Cardiac fibroblast (primary cell): ENCODE measurements at regions not wholly inside any gene's neighbourhood (a gene's known extent, or its start where the extent isn't known, plus 50 kb on each side); places are given as distances from the start of the nearest gene placed in this dataset.

Source experiments
- DNase-seq, 2 donors: peaks; one replicate each; pipeline versions ENCODE4 v3.0.0 to v3.0.0-alpha.2; 2010; ENCODE audit warnings: low read depth in 2 of 2
- H3K4me3 ChIP-seq, 2 donors: replicated peaks in 1 of 2; 1 replicate in 1 of 2; 2 replicates in 1 of 2; pipeline ENCODE4 v1.5.1; 2011; ENCODE audit warnings: low read depth in 2 of 2, low read length in 2 of 2, mild to moderate bottlenecking in 2 of 2, moderate library complexity in 1 of 2
- TF ChIP-seq, protein P1 (sequence below): IDR thresholded peaks from one replicate; pipeline ENCODE4 v1.5.1; 2011; ENCODE audit warnings: low read depth, mild to moderate bottlenecking, low read length, inconsistent platforms

- no peak overlapping the region for H3K4me3 ChIP-seq
- TF ChIP-seq, protein P1, sequence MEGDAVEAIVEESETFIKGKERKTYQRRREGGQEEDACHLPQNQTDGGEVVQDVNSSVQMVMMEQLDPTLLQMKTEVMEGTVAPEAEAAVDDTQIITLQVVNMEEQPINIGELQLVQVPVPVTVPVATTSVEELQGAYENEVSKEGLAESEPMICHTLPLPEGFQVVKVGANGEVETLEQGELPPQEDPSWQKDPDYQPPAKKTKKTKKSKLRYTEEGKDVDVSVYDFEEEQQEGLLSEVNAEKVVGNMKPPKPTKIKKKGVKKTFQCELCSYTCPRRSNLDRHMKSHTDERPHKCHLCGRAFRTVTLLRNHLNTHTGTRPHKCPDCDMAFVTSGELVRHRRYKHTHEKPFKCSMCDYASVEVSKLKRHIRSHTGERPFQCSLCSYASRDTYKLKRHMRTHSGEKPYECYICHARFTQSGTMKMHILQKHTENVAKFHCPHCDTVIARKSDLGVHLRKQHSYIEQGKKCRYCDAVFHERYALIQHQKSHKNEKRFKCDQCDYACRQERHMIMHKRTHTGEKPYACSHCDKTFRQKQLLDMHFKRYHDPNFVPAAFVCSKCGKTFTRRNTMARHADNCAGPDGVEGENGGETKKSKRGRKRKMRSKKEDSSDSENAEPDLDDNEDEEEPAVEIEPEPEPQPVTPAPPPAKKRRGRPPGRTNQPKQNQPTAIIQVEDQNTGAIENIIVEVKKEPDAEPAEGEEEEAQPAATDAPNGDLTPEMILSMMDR: no peak
- no peak for DNase-seq
These were observed 125.2 kb upstream of the HDAC4 start for GRCh38 chr2:239526038-239526437.

- no peak for DNase-seq
- TF ChIP-seq, protein P1: no peak
These were observed 123.1 kb upstream of the HDAC4 start for GRCh38 chr2:239523954-239524330.

GRCh38 chr2:239523147-239523953 is 122.5 kb upstream of the HDAC4 start:
- H3K4me3 ChIP-seq: no peak overlapping the region
- TF ChIP-seq, protein P1: no peak
- DNase-seq: no peak

More at GRCh38 chr2:239523954-239524330, 123.1 kb upstream of the HDAC4 start:
- no peak overlapping the region for H3K4me3 ChIP-seq

DNA sequence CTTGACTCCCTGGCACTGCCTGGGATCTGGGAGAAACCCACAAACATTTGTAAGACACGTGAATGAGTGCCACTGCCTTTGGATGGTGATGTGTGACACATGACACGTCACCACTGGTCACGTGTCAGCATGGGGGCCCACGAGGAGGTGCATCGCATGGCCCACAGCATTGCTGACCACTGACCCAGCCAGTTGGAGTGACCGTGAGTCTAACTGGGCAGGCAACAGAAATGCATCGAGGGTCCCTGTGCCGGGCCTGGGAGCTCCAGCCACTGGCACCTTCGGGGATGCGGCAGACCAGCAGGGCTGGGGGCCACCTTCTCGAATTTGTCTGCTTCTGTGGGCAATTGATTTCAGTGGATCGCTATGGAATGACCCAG is 121.9 kb upstream of the HDAC4 start:
- DNase-seq: no peak
- TF ChIP-seq, protein P1: no peak
- H3K4me3 ChIP-seq: no peak overlapping the region

DNA sequence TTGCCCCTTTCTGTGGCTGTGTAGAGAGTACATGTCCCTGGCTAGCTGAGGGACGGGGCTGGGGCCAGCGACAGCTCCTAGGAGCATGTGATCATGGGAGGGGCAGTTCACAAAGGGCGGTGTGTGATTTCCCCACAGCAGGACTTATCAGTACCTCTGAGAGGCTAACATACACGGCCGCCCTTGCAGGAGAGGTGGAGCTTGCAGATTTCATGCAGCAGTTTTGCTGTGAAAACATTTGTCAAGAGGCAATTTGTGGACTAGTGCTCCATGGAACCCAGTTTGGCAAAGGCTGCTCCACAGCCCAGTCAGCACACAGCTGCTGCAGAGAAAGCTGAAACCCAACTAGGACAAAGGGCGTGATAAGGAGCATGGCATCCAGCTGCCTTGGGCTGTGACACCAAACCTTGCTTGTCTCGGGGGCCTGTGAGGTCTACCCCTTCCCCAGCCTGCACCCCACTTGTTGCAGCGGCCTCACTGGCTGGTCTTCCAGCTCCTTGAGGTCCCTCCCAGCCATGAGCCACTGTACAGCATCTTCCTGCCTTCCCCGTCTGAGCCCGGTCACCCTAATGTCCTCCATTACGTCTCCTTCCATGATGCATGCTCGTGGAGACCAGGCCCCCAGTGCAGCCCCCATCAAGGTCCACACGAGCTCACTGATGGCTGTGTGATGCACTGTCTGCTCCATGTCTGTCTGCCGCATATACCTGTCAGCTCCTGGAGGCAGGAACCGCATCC is 121.4 kb upstream of the HDAC4 start:
- TF ChIP-seq, protein P1: no peak

DNA sequence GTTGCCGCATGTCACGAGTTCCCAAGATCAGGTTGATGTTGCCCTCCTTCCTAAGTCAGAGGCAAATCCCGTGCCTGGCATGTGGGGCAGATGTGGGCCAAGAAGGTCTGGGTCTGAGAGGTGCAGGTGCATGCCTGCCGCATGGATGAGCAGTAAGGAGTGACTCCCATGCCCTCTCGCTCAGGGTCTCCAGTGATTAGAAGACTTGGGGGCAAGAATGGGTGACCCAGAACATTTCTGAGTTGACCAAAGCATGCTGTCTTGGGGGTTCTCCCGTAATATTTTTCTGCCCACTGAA is 120.6 kb upstream of the HDAC4 start:
- DNase-seq: no peak
- TF ChIP-seq, protein P1: no peak

More for the DNA sequence above, 121.4 kb upstream of the HDAC4 start:
- H3K4me3 ChIP-seq: no peak overlapping the region
- no peak for DNase-seq

More for the DNA sequence above, 120.6 kb upstream of the HDAC4 start:
- no peak overlapping the region for H3K4me3 ChIP-seq
